Psoas muscle (tissue), 7 donors: ENCODE measurements at regions not wholly inside any gene's neighbourhood (a gene's known extent, or its start where the extent isn't known, plus 50 kb on each side); places are given as distances from the start of the nearest gene placed in this dataset.

Experiments used
- ATAC-seq, 4 donors: fragments of 200-7000 bp; cut with Tn5 transposase; one replicate each; pipeline ENCODE4 v1.9.1; 2020; ENCODE audit warnings: moderate library complexity in 3 of 4, mild to moderate bottlenecking in 2 of 4
- DNase-seq, 2 donors: peaks; one replicate each; pipeline ENCODE4 v3.0.0-alpha.2; 2020
- H3K27ac ChIP-seq: fragments of 200-600 bp; one replicate; pipeline ENCODE4 v1.8.0; 2022
- H3K27me3 ChIP-seq, 3 donors: fragments of 200-600 bp in 1 of 3; one replicate each; pipeline versions ENCODE4 v1.6.1 to v1.8.0; 2013 to 2022; ENCODE audit warnings: low read length in 2 of 3, mild to moderate bottlenecking in 2 of 3, moderate library complexity in 1 of 3; ENCODE audit not compliant: insufficient read depth in 3 of 3
- H3K36me3 ChIP-seq, 2 donors: fragments of 200-600 bp in 1 of 2; one replicate each; pipeline versions ENCODE4 v1.6.1 to v1.8.0; 2013 to 2022; ENCODE audit warnings: low read depth in 1 of 2, mild to moderate bottlenecking in 1 of 2, moderate library complexity in 1 of 2; ENCODE audit not compliant: insufficient read depth in 1 of 2
- H3K4me1 ChIP-seq: fragments of 200-600 bp; one replicate; pipeline ENCODE4 v1.8.0; 2022
- H3K4me3 ChIP-seq: fragments of 200-600 bp; one replicate; pipeline ENCODE4 v1.8.0; 2022; ENCODE audit warnings: mild to moderate bottlenecking
- H3K9me3 ChIP-seq: fragments of 200-600 bp; one replicate; pipeline ENCODE4 v1.8.0; 2022
- WGBS, 3 donors: extraction: QIAGEN DNeasy Blood & Tissue Kit; methylation state at CpG; one replicate each; pipeline versions ENCODE4 v1.1.6 to v1.1.7; 2013; 5-methylcytosine and 5-hydroxymethylcytosine counted together
- intact Hi-C, 2 donors: fragments of 100-400 bp; cut with DNase I; formaldehyde crosslinking; loops; one replicate each; pipeline versions ENCODE4 v1.11.0 to v1.14.2; 2022
- TF ChIP-seq, protein P1 (sequence below): fragments of 200-600 bp; IDR thresholded peaks from one replicate; pipeline ENCODE4 v1.8.0; 2022; ENCODE audit warnings: antibody characterized with exemption
- donor health status: healthy with polysubstance abuse.
- donor health status: DM: no; HTN: no; CAD: no; lungs with moderate emphysema.
- donor health status: Bipolar disorder and iron deficiency.
- donor health status: healthy.
- donor health status: DM: yes; HTN: yes; CAD: no.
- donor health status: DM: no; HTN: no; CAD: no.
- donor health status: DM: yes; HTN: yes; CAD: no.

DNA sequence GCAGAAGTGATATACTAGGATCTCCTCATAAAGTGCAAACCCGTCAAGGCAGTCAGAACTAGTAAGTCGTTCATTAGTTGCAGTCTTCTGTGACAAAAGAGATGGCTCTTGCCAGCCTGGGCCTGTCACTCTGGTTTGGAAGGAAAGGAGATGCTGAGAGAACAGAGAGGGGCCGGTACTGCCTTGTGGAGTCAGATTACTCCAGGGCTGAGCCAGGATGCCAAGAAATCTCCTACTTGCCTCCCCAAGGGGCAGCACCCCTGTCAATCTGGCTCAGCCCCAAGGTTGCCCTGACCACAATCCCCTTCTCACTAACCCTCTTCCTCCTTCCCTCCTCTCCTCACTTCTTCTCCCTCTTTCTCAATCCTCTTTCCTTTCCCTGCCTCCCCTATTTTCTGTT is 62.9 kb upstream of the ASPRV1 start:
- no peaks in the 10 kb centered on the region for H3K27me3 ChIP-seq
- TF ChIP-seq, protein P1, sequence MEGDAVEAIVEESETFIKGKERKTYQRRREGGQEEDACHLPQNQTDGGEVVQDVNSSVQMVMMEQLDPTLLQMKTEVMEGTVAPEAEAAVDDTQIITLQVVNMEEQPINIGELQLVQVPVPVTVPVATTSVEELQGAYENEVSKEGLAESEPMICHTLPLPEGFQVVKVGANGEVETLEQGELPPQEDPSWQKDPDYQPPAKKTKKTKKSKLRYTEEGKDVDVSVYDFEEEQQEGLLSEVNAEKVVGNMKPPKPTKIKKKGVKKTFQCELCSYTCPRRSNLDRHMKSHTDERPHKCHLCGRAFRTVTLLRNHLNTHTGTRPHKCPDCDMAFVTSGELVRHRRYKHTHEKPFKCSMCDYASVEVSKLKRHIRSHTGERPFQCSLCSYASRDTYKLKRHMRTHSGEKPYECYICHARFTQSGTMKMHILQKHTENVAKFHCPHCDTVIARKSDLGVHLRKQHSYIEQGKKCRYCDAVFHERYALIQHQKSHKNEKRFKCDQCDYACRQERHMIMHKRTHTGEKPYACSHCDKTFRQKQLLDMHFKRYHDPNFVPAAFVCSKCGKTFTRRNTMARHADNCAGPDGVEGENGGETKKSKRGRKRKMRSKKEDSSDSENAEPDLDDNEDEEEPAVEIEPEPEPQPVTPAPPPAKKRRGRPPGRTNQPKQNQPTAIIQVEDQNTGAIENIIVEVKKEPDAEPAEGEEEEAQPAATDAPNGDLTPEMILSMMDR, result no peak
- intact Hi-C loops, result no loop called here
- no peak for DNase-seq
- ATAC-seq, result peak in 1 of 4 donors; percentile 61
- 25 to 52% (median 32%) methylated on average over 3 of the region's 3 CpGs for WGBS, 3 donors
- H3K4me1 ChIP-seq, result no peaks in the 10 kb centered on the region
- peaks cover 0 to 8% of the 10 kb centered on the region in 2 donors for H3K36me3 ChIP-seq
- H3K27ac ChIP-seq, result no peak overlapping the region
- no peak overlapping the region for H3K4me3 ChIP-seq
- no peaks in the 10 kb centered on the region for H3K9me3 ChIP-seq

DNA sequence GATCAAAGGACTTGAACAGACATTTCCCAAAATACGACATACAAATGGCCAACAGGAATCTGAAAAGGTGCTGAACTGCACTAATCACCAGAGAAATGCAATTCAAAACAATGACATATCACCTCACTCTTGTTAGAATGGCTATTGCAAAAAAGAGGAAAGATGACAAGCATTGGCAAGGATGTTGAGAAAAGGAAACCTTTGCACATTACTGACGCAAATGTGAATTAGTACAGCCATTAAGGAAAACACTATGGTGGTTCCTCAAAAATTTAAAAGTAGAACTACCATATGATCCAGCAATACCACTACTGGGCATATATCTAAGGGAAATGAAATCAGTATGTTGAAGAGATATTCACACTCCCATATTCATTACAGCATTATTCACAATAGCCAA is 57.7 kb upstream of the ASPRV1 start:
- H3K36me3 ChIP-seq, result peaks cover 0 to 39% of the 10 kb centered on the region in 2 donors
- H3K4me3 ChIP-seq, result no peak overlapping the region
- WGBS, 3 donors, result 91 to 94% (median 94%) methylated on average over 2 of the region's 2 CpGs
- peaks cover 7% of the 10 kb centered on the region for H3K9me3 ChIP-seq
- no peak for ATAC-seq
- H3K4me1 ChIP-seq, result no peaks in the 10 kb centered on the region
- H3K27me3 ChIP-seq, result no peaks in the 10 kb centered on the region
- TF ChIP-seq, protein P1, result no peak
- intact Hi-C loops, result no loop called here
- DNase-seq, result no peak
- no peak overlapping the region for H3K27ac ChIP-seq

DNA sequence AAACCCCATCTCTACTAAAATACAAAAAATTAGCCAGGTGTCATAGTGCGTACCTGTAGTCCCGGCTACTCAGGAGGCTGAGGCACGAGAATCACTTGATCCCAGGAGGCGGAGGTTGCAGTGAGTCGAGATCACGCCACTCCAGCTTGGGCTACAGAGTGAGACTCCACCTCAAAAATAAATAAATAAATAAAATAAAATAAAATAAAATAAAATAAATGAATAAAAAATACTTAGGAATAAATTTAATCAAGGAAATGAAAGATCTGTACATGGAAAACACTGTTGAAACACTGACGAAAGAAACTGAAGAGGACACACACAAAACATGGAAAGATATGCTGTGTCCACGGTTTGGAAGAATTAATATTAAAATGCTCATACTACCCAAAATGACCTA is 56.5 kb upstream of the ASPRV1 start:
- peaks cover 0 to 39% of the 10 kb centered on the region in 2 donors for H3K36me3 ChIP-seq
- TF ChIP-seq, protein P1, result no peak
- no peak overlapping the region for H3K4me3 ChIP-seq
- intact Hi-C loops, result no loop called here
- ATAC-seq (no peak), DNase-seq (no peak)
- 94 to 98% (median 97%) methylated on average over 8 of the region's 8 CpGs for WGBS, 3 donors
- no peaks in the 10 kb centered on the region for H3K27me3 ChIP-seq
- peaks cover 7% of the 10 kb centered on the region for H3K9me3 ChIP-seq
- H3K27ac ChIP-seq, result no peak overlapping the region
- no peaks in the 10 kb centered on the region for H3K4me1 ChIP-seq

DNA sequence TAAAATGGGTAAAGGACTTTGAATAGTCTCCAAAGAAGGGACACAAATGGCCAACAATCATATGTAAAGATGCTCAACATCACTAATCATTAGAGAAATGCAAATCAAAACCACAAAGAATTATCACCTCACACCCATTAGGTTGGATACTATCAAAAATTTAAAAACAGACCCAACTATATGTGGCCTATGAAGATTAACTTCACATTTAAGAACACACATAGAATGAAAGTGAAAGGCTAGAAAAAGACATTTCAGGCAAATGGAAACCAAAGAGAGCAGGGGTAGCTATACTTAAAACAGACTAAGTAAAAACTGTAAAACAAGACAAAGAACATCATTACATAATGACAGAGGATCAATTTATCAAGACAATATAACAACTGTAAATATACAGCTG is 53.5 kb upstream of the ASPRV1 start:
- intact Hi-C loops, result no loop called here
- TF ChIP-seq, protein P1, result no peak
- Histone ChIP-seq H3K36me3 (peaks cover 0 to 42% of the 10 kb centered on the region in 2 donors), H3K27ac (no peak overlapping the region), H3K27me3 (no peaks in the 10 kb centered on the region), H3K9me3 (peaks cover 7% of the 10 kb centered on the region), H3K4me1 (no peaks in the 10 kb centered on the region), H3K4me3 (no peak overlapping the region)
- no peak for DNase-seq
- ATAC-seq, result no peak

DNA sequence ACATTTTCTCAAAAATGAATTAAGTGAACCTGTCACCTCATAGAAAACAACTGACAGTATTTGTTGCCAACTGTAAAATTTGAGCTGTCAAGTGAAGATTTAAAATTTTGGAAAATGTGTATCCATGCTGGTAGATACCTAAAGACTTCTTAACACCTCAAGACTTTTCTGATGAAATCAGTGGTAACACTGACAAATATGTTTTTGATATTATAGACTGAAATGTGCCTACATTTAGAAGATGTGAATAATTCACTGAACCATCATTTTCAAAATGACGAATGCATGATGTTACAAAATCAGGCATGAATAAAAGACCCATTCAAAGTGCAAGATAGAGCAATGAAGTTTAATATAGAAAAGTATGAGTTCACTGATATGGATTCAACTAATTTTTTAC is 51.5 kb upstream of the ASPRV1 start:
- TF ChIP-seq, protein P1, result no peak
- Histone ChIP-seq H3K36me3 (peaks cover 0 to 35% of the 10 kb centered on the region in 2 donors), H3K4me1 (no peaks in the 10 kb centered on the region), H3K9me3 (no peaks in the 10 kb centered on the region), H3K27ac (no peak overlapping the region), H3K27me3 (no peaks in the 10 kb centered on the region), H3K4me3 (no peak overlapping the region)
- no peak for DNase-seq
- WGBS, 3 donors, result 95 to 98% (median 96%) methylated on average over 1 of the region's 1 CpG
- ATAC-seq, result no peak
- intact Hi-C loops, result no loop called here
